Suprapubic skin (tissue), 3 donors: ENCODE measurements at regions not wholly inside any gene's neighbourhood (a gene's known extent, or its start where the extent isn't known, plus 50 kb on each side); places are given as distances from the start of the nearest gene placed in this dataset.

Experiments used
- CTCF ChIP-seq, 2 donors: fragments of 200-600 bp in 1 of 2; fragments of 450-650 bp in 1 of 2; sonication (generic) in 1 of 2; IDR thresholded peaks; one replicate each; pipeline ENCODE4 v1.5.1; 2016 to 2019; ENCODE audit warnings: antibody characterized with exemption in 2 of 2, mild to moderate bottlenecking in 1 of 2, moderate library complexity in 1 of 2
- POLR2A ChIP-seq, 2 donors: fragments of 450-650 bp; IDR thresholded peaks; one replicate each; pipeline ENCODE4 v1.6.1; 2017; ENCODE audit warnings: antibody characterized with exemption in 2 of 2, mild to moderate bottlenecking in 2 of 2, moderate library complexity in 2 of 2

- TF ChIP-seq CTCF (IDR thresholded peaks at IDR 0.05) (no peak), POLR2A (IDR thresholded peaks at IDR 0.05) (no peak)
Measured at GRCh38 chr2:155250800-155251199, 552.3 kb downstream of the KCNJ3 start.
